ENCODE measurements at regions not wholly inside any gene's neighbourhood (a gene's known extent, or its start where the extent isn't known, plus 50 kb on each side); places are given as distances from the start of the nearest gene placed in this dataset.

DNA sequence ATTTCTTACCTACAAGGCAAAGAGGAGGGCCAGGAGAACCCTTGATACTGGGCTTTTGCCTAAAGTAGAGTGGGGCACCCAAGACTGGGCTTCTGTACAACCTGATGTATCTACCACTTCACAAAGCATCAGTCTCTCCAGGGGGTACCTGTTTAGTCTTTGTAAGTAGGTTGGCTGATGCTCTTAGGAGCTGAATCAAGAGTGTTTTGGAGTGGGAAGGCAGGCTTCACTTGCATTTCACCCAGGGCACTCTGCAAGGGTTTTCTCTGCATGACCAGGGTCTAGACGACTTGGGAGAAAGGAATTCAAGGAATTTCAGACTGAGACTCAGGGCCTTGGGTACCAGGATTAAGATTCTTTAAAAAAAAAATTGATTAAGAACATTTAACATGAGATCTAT, 361.5 kb downstream of the RFC3 start:
- TF ChIP-seq, protein P1, sequence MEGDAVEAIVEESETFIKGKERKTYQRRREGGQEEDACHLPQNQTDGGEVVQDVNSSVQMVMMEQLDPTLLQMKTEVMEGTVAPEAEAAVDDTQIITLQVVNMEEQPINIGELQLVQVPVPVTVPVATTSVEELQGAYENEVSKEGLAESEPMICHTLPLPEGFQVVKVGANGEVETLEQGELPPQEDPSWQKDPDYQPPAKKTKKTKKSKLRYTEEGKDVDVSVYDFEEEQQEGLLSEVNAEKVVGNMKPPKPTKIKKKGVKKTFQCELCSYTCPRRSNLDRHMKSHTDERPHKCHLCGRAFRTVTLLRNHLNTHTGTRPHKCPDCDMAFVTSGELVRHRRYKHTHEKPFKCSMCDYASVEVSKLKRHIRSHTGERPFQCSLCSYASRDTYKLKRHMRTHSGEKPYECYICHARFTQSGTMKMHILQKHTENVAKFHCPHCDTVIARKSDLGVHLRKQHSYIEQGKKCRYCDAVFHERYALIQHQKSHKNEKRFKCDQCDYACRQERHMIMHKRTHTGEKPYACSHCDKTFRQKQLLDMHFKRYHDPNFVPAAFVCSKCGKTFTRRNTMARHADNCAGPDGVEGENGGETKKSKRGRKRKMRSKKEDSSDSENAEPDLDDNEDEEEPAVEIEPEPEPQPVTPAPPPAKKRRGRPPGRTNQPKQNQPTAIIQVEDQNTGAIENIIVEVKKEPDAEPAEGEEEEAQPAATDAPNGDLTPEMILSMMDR (IDR thresholded peaks at IDR 0.05) = no peak
- no peak for TF ChIP-seq POLR2A (IDR thresholded peaks at IDR 0.05)

All from testis (tissue), 2 donors.